ENCODE measurements at regions not wholly inside any gene's neighbourhood (a gene's known extent, or its start where the extent isn't known, plus 50 kb on each side); places are given as distances from the start of the nearest gene placed in this dataset.

DNA sequence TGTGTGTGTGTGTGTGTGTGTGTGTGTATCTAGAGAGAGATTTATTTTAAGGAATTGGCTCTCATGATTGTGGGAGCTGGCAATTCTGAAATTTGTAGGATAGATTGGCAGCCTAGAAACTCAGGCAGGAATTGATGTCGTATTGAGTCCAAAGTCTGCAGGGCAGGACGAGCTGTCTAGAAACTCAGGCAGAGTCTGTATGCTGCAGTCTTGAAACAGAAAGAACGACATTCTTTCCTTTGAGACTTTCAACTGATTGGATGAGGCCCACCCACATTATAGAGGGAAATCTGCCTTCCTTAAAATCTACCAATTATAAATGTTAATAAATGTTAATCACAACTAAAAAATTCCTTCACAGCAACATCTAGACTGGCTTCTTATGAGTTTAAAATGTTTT is 436.6 kb upstream of the FANCL start:
- WGBS, 2 experiments (ENCODE audit: insufficient coverage in 1 of 2, insufficient read length in 1 of 2): 90 to 92% methylated on average over 2 to 3 of the region's 3 CpGs
- H3K27ac ChIP-seq (ENCODE audit: low read depth, low read length): no peak overlapping the region

GRCh38 chr2:58671675-58672074 is 430.6 kb upstream of the FANCL start:
- Mint-ChIP-seq H3K4me3 (no peak overlapping the region), H3K36me3 (ENCODE audit: low read depth) (no peaks in the 10 kb centered on the region), H3K27ac (no peak overlapping the region), H3K27me3 (ENCODE audit: insufficient read depth) (no peaks in the 10 kb centered on the region), H3K4me1 (no peaks in the 10 kb centered on the region), H3K9me3 (peaks cover 3% of the 10 kb centered on the region)
- Histone ChIP-seq H3K36me3 (ENCODE audit: control insufficient read depth, insufficient read depth, low read length) (no peaks in the 10 kb centered on the region), H3K27me3 (ENCODE audit: control insufficient read depth, insufficient read depth, low read length, poor library complexity, severe bottlenecking) (no peaks in the 10 kb centered on the region), H3K4me3 (ENCODE audit: low read length) (no peak overlapping the region), H3K9me3 (ENCODE audit: control insufficient read depth, low read length) (no peaks in the 10 kb centered on the region), H3K9ac (ENCODE audit: extremely low read depth, low read length, poor library complexity, severe bottlenecking) (no peak overlapping the region), H3K4me1 (ENCODE audit: control insufficient read depth, insufficient read depth, low read length) (no peaks in the 10 kb centered on the region), H3K27ac (ENCODE audit: low read depth, low read length) (no peak overlapping the region)
- TF ChIP-seq, protein P1, sequence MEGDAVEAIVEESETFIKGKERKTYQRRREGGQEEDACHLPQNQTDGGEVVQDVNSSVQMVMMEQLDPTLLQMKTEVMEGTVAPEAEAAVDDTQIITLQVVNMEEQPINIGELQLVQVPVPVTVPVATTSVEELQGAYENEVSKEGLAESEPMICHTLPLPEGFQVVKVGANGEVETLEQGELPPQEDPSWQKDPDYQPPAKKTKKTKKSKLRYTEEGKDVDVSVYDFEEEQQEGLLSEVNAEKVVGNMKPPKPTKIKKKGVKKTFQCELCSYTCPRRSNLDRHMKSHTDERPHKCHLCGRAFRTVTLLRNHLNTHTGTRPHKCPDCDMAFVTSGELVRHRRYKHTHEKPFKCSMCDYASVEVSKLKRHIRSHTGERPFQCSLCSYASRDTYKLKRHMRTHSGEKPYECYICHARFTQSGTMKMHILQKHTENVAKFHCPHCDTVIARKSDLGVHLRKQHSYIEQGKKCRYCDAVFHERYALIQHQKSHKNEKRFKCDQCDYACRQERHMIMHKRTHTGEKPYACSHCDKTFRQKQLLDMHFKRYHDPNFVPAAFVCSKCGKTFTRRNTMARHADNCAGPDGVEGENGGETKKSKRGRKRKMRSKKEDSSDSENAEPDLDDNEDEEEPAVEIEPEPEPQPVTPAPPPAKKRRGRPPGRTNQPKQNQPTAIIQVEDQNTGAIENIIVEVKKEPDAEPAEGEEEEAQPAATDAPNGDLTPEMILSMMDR (conservative IDR thresholded peaks at IDR 0.05): no peak
- no peak for DNase-seq
- 100% methylated on average over 2 of the region's 2 CpGs; no CpG with 5 or more reads in 1 of the 2 experiments for WGBS, 2 experiments (ENCODE audit: insufficient coverage in 1 of 2, insufficient read length in 1 of 2)

More for the DNA sequence above, 436.6 kb upstream of the FANCL start:
- Histone ChIP-seq H3K9ac (ENCODE audit: extremely low read depth, low read length, poor library complexity, severe bottlenecking) (no peak overlapping the region), H3K4me1 (ENCODE audit: control insufficient read depth, insufficient read depth, low read length) (no peaks in the 10 kb centered on the region), H3K4me3 (ENCODE audit: low read length) (no peak overlapping the region), H3K9me3 (ENCODE audit: control insufficient read depth, low read length) (peaks cover 4% of the 10 kb centered on the region), H3K36me3 (ENCODE audit: control insufficient read depth, insufficient read depth, low read length) (no peaks in the 10 kb centered on the region), H3K27me3 (ENCODE audit: control insufficient read depth, insufficient read depth, low read length, poor library complexity, severe bottlenecking) (no peaks in the 10 kb centered on the region)
- peaks cover 6% of the 10 kb centered on the region for H3K9me3 Mint-ChIP-seq
- H3K4me3 Mint-ChIP-seq: no peak overlapping the region
- no peaks in the 10 kb centered on the region for H3K4me1 Mint-ChIP-seq
- TF ChIP-seq, protein P1 (conservative IDR thresholded peaks at IDR 0.05): no peak
- H3K36me3 Mint-ChIP-seq (ENCODE audit: low read depth): no peaks in the 10 kb centered on the region
- no peak overlapping the region for H3K27ac Mint-ChIP-seq
- DNase-seq: no peak
- no peaks in the 10 kb centered on the region for H3K27me3 Mint-ChIP-seq (ENCODE audit: insufficient read depth)

DNA sequence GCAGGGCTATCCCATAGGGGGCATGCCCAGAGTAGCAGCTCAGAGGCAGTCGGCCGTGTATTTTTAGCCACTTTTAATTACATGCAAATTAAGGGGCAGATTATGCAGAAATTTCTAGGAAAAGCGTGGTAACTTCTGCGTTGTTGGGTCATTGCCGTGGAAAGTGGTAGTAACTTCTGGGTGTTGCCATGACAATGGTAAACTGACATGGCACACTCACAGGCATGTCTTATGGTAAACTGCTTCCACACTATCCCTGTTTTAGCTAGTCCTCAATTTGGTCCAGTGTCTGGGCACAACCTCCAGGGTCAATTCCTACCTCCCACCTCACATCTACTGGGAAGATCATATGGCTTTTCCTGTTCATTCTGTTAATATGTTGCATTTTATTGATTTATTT is 428.9 kb upstream of the FANCL start:
- no peaks in the 10 kb centered on the region for H3K36me3 ChIP-seq (ENCODE audit: control insufficient read depth, insufficient read depth, low read length)
- no peaks in the 10 kb centered on the region for H3K9me3 ChIP-seq (ENCODE audit: control insufficient read depth, low read length)
- H3K9ac ChIP-seq (ENCODE audit: extremely low read depth, low read length, poor library complexity, severe bottlenecking): no peak overlapping the region
- H3K4me3 Mint-ChIP-seq: no peak overlapping the region
- H3K27ac ChIP-seq (ENCODE audit: low read depth, low read length): no peak overlapping the region
- H3K36me3 Mint-ChIP-seq (ENCODE audit: low read depth): no peaks in the 10 kb centered on the region
- H3K27me3 ChIP-seq (ENCODE audit: control insufficient read depth, insufficient read depth, low read length, poor library complexity, severe bottlenecking): no peaks in the 10 kb centered on the region
- no peak overlapping the region for H3K4me3 ChIP-seq (ENCODE audit: low read length)
- H3K4me1 Mint-ChIP-seq: no peaks in the 10 kb centered on the region
- H3K27me3 Mint-ChIP-seq (ENCODE audit: insufficient read depth): no peaks in the 10 kb centered on the region
- WGBS, 2 experiments (ENCODE audit: insufficient coverage in 1 of 2, insufficient read length in 1 of 2): 94 to 99% methylated on average over 5 of the region's 5 CpGs
- H3K4me1 ChIP-seq (ENCODE audit: control insufficient read depth, insufficient read depth, low read length): no peaks in the 10 kb centered on the region
- TF ChIP-seq, protein P1 (conservative IDR thresholded peaks at IDR 0.05): no peak
- no peak overlapping the region for H3K27ac Mint-ChIP-seq
- peaks cover 3% of the 10 kb centered on the region for H3K9me3 Mint-ChIP-seq
- DNase-seq: no peak

Data from endodermal cell (in vitro differentiated cells).